ENCODE measurements at regions not wholly inside any gene's neighbourhood (a gene's known extent, or its start where the extent isn't known, plus 50 kb on each side); places are given as distances from the start of the nearest gene placed in this dataset.

- no peak for DNase-seq
Observed at GRCh38 chr3:111314181-111314873, 227.7 kb upstream of the CD96 start.

DNA sequence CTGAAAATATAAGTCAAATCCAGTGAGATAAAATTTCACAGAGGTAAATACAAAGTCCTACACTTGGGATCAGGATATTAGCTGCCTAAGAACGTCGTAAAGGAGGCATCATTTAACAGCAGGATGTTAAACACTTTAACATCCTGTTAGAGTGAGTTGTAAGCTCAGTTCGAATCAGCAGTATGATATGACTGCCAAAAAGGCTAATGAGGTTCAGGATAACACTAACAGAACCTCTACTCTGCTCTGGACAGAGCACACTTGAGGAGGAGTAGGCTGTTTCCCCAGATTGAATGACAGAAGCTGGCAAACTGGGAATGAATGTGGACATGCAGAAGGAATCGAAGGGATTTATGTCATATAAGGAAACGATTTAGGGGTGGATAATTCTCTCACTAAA lies 227.1 kb upstream of the CD96 start:
- peak; percentile 0 for DNase-seq

DNA sequence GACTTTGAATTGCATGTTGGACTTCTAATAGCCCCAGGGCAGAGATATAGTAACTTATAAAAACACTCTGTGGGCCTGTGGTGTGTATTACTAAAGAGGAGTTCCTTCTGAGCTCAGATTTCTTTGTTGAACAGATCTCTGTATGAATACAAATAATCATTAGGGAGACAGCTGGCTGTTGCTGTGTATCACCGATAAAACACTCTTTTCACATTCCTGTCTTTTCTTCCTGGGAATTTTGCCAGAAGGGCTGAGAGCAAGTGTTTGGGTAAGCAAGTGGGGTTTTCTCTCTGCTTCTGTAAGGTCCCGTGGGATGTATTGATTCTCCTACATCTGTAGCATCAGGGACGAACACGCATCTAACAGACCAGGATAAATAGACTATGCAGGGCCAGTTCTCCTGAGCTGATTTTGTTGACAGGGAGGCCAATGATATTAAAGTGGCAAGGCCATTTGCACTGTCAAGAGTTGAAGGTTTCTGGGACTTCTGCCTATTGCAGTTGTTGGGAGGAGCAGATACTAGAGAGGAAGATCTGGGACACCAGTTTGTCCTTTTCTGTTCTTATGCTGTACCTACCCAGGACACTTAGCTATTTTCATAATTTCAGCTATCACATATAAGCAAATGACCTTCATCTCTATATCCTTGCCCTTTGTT lies 225.9 kb upstream of the CD96 start:
- peak; percentile 63 for DNase-seq

DNA sequence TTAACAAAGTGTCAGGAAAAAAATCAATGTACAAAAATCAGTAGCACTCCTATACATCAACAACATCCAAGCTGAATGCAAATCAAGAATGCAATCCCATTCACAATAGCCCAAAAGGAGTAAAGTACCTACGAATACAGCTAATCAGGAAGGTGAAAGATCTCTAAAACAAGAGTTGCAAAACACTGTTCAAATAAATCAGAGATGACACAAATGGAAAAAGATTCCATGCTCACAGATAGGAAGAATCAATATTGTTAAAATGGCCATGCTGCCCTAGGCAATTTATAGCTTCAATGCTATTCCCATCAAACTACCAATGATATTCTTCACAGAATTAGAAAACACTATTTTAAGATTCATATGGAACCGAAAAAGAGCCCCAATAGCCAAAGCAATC lies 223.7 kb upstream of the CD96 start:
- no peak for DNase-seq

DNA sequence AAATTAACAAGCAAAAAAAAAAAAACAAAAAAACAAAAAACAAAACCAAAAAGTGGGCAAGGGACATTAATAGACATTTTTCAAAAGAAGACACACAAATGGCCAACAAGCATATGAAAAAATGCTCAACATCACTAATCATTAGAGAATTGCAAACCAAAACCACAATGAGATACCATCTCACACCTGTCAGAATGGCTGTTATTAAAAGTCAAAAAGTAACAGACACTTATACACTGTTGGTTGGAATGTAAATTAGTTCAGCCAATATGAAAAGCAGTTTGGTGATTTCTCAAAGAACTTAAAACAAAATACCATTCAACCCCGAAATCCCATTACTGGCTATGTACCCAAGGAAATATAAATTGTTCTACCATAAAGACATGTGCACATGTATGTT lies 222.4 kb upstream of the CD96 start:
- DNase-seq, result no peak

DNA sequence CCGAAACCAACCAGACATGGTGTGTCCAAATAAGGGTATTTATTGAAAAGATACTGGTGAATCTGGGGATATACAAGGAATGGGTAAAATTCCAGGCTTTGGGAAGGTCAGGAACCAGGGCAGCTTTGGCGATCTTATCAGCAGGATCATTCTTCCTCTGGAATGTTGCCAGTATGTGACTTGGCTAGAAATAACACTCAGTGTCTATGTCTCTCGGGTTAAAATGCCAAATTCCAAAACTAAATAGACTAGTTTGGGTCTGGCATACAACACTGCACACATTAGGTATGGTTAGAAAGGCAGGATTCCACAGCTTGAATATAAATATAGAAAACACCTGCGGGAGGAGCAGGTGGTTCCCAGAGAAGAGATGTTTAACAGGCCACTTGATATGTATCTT lies 220.2 kb upstream of the CD96 start:
- DNase-seq, result no peak

- DNase-seq, result no peak
Observed at GRCh38 chr3:111323019-111323418, 219.0 kb upstream of the CD96 start.

GRCh38 chr3:111324151-111324550 lies 217.8 kb upstream of the CD96 start:
- no peak for DNase-seq

DNA sequence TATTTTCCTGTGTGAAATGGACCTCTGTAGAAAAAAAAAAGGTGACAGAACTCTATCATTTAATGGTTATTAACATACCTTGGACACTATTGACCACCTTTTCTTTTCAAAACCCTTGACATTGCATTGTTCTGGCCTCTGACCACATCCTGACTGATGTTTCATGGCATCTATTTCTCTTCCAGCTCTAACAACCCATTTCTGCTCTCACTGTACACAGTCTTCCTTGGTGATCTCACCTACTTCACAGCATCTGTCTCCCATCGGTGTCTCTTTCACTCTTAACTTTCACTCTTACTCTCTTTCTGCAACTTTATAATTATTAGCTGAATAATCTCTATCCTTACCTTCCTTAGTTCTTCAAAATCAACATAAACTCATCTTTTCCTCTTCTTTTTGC lies 217.4 kb upstream of the CD96 start:
- DNase-seq, result no peak

- no peak for DNase-seq
Observed at GRCh38 chr3:111325160-111325718, 216.8 kb upstream of the CD96 start.

GRCh38 chr3:111326144-111326995 lies 215.6 kb upstream of the CD96 start:
- no peak for DNase-seq

DNA sequence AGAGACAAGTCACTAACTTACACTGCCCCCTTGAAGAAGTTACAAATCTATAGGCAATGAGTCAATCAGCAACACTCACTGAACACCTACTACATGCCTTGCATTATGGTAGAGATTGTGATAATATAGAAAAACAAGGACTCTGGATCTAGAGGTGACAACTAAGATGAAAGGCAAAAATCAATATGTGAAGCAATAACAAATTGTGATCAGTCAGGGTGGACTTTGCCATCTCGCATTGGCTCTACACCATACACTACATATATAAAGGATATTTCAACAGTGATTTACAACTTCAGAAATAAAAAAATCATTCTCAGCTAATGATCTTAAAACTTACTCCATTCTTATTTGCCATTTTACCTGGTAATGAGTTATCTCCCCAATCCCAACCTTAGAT lies 210.7 kb upstream of the CD96 start:
- no peak for DNase-seq

DNA sequence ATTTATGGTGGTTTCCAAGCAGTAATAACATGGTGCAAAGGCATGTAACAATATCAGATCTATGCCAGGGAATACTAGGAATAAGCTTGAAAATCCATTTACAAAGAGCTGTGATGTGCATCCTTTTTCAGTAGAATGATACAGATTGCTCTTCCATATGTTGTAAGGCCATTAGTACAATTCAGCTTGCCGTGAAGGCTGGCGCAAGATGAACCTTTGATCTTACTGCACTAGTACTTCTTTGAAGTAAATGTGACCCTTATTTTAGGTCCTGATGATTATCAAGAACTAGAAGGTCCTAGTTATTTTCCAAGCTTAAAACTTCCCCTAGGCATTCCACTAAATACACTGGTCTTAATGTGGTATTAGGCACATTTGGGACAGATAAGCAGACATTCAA lies 210.1 kb upstream of the CD96 start:
- no peak for DNase-seq

DNA sequence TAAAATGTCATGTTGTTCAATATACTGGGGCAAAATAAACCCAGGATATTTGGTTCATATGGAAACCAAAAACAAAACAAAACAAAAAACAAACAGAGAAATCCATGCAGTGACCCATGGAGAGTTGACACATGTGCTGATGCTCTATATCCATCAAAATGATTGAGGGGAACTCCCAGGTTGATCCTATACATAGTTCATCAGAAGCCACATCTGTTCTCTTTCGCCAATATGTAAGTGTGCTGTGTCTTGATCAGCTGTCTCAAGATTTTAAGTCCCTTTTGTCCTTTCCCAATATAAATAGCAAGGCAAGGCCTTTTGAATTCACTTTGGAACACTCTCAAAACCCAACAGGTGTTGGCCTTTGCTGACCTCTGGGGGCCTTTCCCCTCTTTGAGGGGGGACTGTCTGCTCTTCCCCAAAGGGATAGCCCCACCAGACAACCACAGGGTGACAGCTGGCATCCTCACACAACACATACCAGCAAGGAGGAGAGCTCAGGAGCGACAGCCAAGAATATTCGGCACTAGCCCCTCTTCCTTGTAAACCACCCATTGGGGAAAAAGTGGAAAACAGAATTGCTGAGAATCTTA lies 209.4 kb upstream of the CD96 start:
- DNase-seq, result no peak

DNA sequence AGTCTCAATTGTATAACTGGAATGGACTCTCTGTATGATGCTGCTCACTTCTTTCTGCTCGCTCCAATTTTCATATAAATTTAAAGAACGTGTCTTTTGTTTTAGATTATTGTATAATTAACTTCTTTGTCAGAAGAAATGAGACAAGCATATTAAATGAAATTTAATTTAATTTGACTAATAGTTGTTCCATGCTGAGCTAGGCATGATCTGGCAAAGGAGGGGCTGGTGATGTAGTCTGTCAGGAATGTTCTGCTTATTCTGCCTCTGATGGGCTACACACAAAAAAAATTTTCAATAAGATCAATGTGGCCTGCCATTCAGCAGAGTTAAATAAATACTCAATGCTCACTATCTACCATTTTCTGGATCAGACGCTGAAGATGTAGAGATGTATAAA lies 208.4 kb upstream of the CD96 start:
- no peak for DNase-seq

DNA sequence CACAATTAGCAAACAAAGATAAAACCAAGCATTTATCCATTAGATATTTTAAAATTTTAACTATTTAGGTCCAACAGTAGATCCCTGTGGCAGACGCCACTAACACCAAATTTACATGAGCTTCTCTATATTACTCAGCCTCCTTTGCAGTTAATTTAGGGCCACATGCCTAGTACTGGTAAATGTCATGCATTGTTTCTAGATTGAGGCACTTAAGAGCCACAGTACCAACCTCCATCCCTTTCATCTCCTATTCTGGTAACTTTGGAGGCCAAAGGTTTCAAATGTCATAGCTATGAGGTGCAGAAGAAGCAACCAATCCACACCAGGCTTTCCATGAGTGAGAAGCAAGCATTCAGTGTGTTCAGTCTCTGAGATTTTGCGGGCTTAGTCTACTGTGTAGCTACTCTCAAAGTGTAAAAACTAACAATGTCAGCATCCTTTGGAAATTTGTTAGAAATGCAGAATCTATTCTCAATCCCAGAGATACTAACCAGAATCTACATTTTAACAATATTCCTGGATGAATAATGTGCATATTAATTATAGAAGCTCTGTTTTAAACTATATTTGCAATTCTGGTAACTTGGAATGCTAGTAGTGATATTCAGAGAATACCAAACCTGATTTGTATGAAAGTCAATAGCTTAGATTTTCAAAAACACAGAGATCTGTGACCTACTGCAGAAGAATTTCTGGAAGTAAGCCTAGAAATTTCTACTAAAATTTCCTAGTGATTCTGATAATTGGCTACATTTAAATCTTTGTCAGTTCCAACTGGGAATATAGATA lies 206.3 kb upstream of the CD96 start:
- no peak for DNase-seq

GRCh38 chr3:111336511-111336910 lies 205.5 kb upstream of the CD96 start:
- no peak for DNase-seq

GRCh38 chr3:111338059-111338698 lies 203.8 kb upstream of the CD96 start:
- peak; percentile 65 for DNase-seq

- DNase-seq, result no peak
Observed at GRCh38 chr3:111339017-111339416, 203.0 kb upstream of the CD96 start.

DNA sequence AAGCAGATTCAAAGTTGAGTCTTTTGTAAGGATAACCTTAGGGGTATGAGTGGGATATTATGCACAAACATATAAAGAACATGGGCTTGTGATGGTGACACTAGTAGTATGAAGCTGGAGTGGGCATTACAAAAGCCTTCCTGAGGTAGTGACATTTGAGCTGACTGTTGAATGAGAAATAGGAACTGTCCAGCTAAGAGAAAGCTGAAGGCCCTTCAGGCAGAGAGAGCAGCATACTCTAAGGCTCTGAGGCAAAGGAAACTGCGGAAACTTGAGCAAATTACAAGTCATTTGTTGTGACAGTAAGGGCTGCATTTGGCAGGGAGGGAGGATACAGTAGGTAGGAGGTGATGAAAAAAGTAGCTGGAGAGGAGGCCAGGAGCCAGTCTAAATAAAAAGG lies 190.7 kb upstream of the CD96 start:
- no peak for DNase-seq

GRCh38 chr3:111352585-111352984 lies 189.4 kb upstream of the CD96 start:
- DNase-seq, result no peak
